ENCODE measurements at regions not wholly inside any gene's neighbourhood (a gene's known extent, or its start where the extent isn't known, plus 50 kb on each side); places are given as distances from the start of the nearest gene placed in this dataset.

DNA sequence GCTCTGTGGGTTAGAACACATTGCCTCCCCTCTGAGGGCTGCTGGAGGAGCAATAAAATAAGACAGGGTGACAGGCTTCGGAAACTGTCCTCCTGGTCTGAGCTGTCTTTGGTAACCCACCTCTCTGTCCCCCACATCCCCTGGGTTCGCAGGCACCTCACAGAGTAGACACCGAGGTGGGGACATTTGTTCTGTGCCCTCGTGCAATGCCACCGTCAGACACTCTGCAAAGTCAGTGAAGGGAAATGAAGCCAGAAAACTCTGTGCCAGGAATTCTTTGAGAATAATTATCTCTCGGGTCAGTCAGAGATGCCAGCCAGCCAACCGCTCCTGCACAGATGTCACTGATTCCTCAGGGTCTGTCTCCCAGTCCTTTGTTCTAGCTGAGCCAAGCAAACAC is 493.6 kb downstream of the FOXO1 start:
- FAIRE-seq (no peak), DNase-seq (ENCODE audit: low read depth) (no peak)
- TF ChIP-seq, protein P1, sequence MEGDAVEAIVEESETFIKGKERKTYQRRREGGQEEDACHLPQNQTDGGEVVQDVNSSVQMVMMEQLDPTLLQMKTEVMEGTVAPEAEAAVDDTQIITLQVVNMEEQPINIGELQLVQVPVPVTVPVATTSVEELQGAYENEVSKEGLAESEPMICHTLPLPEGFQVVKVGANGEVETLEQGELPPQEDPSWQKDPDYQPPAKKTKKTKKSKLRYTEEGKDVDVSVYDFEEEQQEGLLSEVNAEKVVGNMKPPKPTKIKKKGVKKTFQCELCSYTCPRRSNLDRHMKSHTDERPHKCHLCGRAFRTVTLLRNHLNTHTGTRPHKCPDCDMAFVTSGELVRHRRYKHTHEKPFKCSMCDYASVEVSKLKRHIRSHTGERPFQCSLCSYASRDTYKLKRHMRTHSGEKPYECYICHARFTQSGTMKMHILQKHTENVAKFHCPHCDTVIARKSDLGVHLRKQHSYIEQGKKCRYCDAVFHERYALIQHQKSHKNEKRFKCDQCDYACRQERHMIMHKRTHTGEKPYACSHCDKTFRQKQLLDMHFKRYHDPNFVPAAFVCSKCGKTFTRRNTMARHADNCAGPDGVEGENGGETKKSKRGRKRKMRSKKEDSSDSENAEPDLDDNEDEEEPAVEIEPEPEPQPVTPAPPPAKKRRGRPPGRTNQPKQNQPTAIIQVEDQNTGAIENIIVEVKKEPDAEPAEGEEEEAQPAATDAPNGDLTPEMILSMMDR (IDR thresholded peaks at IDR 0.05; ENCODE audit: insufficient read depth, low read length, severe bottlenecking) = no peak
- H3K27me3 ChIP-seq (ENCODE audit: control insufficient read depth, insufficient read depth, low read length) = no peaks in the 10 kb centered on the region
- H3K36me3 ChIP-seq (ENCODE audit: control insufficient read depth, insufficient read depth, low read length) = no peaks in the 10 kb centered on the region
- H3K4me3 ChIP-seq (ENCODE audit: low read depth, low read length) = no peak overlapping the region

DNA sequence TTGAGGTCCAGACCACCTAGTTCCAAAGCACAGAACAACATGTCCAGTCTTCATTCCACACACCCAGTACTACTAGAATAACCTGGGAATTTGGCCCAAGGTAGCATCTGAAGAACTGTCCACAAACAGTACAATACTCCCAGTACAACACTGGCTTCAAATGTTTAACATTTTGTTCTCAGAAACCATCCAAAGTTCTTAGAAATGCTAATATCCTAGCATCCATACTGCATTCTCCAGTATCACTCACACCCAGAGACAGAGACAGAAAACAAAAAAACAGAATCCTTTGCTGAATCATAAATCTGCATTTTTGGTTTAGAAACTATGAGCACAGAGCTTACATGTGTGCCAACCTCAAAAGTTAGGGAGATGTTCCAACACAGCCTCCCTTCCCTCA is 490.8 kb downstream of the FOXO1 start:
- no peak for FAIRE-seq

DNA sequence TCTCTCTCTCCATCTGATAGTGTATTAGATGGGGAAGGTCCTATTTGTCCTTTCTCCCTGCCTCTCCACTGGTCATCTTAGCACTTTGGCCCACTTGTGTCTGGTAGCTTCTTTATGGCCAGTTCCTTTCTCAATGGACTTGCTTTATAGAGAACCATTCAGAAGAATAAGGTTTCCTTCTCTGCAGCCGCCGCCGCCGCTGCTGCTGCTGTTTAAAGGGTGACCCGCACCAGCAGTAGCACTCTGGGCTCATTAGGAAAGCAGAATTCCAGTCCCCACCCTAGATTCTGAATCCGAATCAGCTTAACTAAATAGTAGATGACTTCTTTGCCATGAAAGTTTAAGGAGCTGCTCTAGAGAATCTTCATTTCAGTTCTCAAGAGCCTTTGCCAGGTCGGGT is 490.2 kb downstream of the FOXO1 start:
- DNase-seq (ENCODE audit: low read depth) (no peak), FAIRE-seq (no peak)
- H3K36me3 ChIP-seq (ENCODE audit: control insufficient read depth, insufficient read depth, low read length) = no peaks in the 10 kb centered on the region
- H3K4me3 ChIP-seq (ENCODE audit: low read depth, low read length) = no peak overlapping the region
- H3K27me3 ChIP-seq (ENCODE audit: control insufficient read depth, insufficient read depth, low read length) = no peaks in the 10 kb centered on the region
- TF ChIP-seq, protein P1 (IDR thresholded peaks at IDR 0.05; ENCODE audit: insufficient read depth, low read length, severe bottlenecking) = no peak

More for the DNA sequence above, 490.8 kb downstream of the FOXO1 start:
- no peak overlapping the region for H3K4me3 ChIP-seq (ENCODE audit: low read depth, low read length)
- no peaks in the 10 kb centered on the region for H3K27me3 ChIP-seq (ENCODE audit: control insufficient read depth, insufficient read depth, low read length)
- H3K36me3 ChIP-seq (ENCODE audit: control insufficient read depth, insufficient read depth, low read length) = no peaks in the 10 kb centered on the region
- TF ChIP-seq, protein P1 (IDR thresholded peaks at IDR 0.05; ENCODE audit: insufficient read depth, low read length, severe bottlenecking) = no peak
- no peak for DNase-seq (ENCODE audit: low read depth)

DNA sequence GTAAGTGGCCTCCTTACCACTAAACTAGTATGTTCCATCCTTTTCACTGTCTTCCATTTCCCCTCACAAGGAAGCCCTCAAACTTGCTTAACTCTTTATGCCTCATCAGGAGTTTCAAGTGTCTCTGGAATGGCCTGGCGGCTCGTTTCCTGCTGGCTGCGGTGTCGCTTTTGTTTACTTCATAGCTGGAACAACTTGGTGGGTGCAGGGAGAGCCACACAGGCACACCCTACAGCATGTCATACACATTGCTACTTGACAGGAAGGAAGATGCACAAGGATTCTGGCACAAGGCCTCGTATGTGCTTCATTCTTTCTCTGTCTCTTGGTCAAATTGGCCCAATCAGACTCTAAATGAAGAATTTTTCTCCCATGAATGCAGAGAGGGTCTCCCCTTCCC is 488.3 kb downstream of the FOXO1 start:
- Histone ChIP-seq H3K4me3 (ENCODE audit: low read depth, low read length) (no peak overlapping the region), H3K27me3 (ENCODE audit: control insufficient read depth, insufficient read depth, low read length) (no peaks in the 10 kb centered on the region), H3K36me3 (ENCODE audit: control insufficient read depth, insufficient read depth, low read length) (no peaks in the 10 kb centered on the region)
- no peak for FAIRE-seq
- DNase-seq (ENCODE audit: low read depth) = no peak
- TF ChIP-seq, protein P1 (IDR thresholded peaks at IDR 0.05; ENCODE audit: insufficient read depth, low read length, severe bottlenecking) = no peak

DNA sequence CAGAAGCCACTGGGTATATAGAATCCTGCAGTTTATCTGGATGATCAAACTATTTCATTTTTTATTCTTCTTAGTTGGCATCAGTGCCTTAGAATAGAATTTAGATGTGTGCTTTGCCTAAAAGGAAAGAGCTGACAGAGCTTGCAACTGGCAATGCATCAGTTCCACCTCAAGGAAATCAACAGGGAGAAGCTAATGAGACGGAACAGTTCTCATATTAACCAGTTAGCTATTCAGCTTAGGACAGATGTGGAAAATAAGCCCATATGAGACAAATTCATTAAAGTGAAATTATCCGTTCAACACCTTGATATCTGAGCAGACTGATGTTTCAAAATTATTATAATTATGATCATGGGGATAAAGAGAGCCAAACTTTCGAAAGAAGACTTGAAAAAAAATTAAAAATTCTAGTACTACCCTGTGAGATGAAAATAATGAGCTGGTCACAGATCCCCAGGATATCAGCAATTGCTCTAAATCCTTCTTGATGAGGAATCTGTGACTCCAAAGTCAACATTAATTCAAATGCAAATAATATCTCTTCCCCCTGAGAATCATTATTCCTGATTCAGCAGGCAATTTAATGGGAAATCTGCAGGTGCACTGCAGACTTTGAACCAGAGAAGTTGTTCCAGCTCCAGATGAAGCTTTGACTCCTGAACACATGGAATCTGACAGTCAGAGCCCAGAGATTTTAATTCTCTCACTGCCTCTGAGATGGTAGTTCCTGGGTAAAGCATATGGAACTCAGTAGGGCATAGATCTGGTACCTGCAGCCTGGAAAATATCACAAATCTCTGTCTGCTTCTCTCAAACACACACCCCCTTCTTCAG is 486.8 kb downstream of the FOXO1 start:
- DNase-seq (ENCODE audit: low read depth) (no peak), FAIRE-seq (no peak)
- Histone ChIP-seq H3K27me3 (ENCODE audit: control insufficient read depth, insufficient read depth, low read length) (no peaks in the 10 kb centered on the region), H3K36me3 (ENCODE audit: control insufficient read depth, insufficient read depth, low read length) (no peaks in the 10 kb centered on the region), H3K4me3 (ENCODE audit: low read depth, low read length) (no peak overlapping the region)
- TF ChIP-seq, protein P1 (IDR thresholded peaks at IDR 0.05; ENCODE audit: insufficient read depth, low read length, severe bottlenecking) = no peak

DNA sequence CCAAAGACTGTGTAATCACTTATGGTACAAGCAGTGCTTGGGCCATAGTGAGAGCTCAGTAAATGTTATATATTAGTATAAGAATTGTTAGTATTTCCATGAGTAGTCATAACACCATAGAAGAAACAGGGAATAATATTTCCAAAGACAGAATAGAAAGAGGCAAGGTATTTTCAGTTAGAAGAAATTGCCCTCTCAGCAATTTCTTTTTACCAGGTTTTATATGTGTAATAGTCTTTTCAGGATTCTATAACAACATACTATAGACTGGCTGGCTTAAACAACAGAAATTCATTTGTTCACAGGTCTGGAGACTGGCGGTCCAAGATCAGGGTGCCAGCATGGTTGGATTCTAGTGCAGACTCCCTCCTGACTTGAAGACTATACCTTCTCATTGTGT is 485.7 kb downstream of the FOXO1 start:
- no peak overlapping the region for H3K4me3 ChIP-seq (ENCODE audit: low read depth, low read length)
- FAIRE-seq = no peak
- H3K36me3 ChIP-seq (ENCODE audit: control insufficient read depth, insufficient read depth, low read length) = no peaks in the 10 kb centered on the region
- H3K27me3 ChIP-seq (ENCODE audit: control insufficient read depth, insufficient read depth, low read length) = no peaks in the 10 kb centered on the region
- TF ChIP-seq, protein P1 (IDR thresholded peaks at IDR 0.05; ENCODE audit: insufficient read depth, low read length, severe bottlenecking) = no peak
- DNase-seq (ENCODE audit: low read depth) = no peak

Measured in bronchial epithelial cell (primary cell).